ENCODE measurements at regions not wholly inside any gene's neighbourhood (a gene's known extent, or its start where the extent isn't known, plus 50 kb on each side); places are given as distances from the start of the nearest gene placed in this dataset.

GRCh38 chr6:153958860-153959259, 80.2 kb upstream of the OPRM1 start:
- H3K9me1 ChIP-seq (ENCODE audit: insufficient read depth, low read length): no peaks in the 10 kb centered on the region
- no peak overlapping the region for H2BK20ac ChIP-seq (ENCODE audit: low read depth, low read length)
- BruUV-seq (replicated peaks): no TSS peak
- POLR2A ChIA-PET (ENCODE audit: unreplicated experiment): no interaction called here
- no peak overlapping the region for H3K27ac ChIP-seq (ENCODE audit: insufficient read depth, low read length)
- H3K23ac ChIP-seq (ENCODE audit: low read depth, low read length): no peak overlapping the region
- no peak overlapping the region for H3K9ac ChIP-seq (ENCODE audit: low read depth, low read length)
- ATAC-seq (ENCODE audit: low read depth) (no peak), DNase-seq (no peak)
- no peaks in the 10 kb centered on the region for H4K20me1 ChIP-seq (ENCODE audit: insufficient read depth, low read length)
- H2AK5ac ChIP-seq (ENCODE audit: low read depth, low read length): no peak overlapping the region
- H3K9me3 ChIP-seq (ENCODE audit: control insufficient read depth, insufficient read depth, low read length): peaks cover 9% of the 10 kb centered on the region
- H4K5ac ChIP-seq (ENCODE audit: low read depth, low read length): no peak overlapping the region
- no peak overlapping the region for H3K56ac ChIP-seq (ENCODE audit: extremely low read depth, insufficient read depth, low read length)
- no peaks in the 10 kb centered on the region for H3K36me3 ChIP-seq (ENCODE audit: control insufficient read depth, insufficient read depth, low read length)
- intact Hi-C loops (cut with micrococcal nuclease) (no loop called here), dilution Hi-C loops (cut with HindIII; ENCODE audit: low sequenced_read_pairs, unreplicated experiment) (no loop called here), in situ Hi-C loops (cut with MboI; ENCODE audit: low sequenced_read_pairs) (no loop called here)
- TF ChIP-seq POLR2A (IDR thresholded peaks at IDR 0.05; ENCODE audit: low read depth, low read length) (no peak), NFE2L2 (IDR thresholded peaks at IDR 0.05; ENCODE audit: low read depth, low read length) (no peak), MXI1 (IDR thresholded peaks at IDR 0.05; ENCODE audit: borderline replicate concordance, low read depth, low read length) (no peak), BHLHE40 (IDR thresholded peaks at IDR 0.05; ENCODE audit: low read depth, low read length) (no peak), RFX5 (IDR thresholded peaks at IDR 0.05; ENCODE audit: low read depth, low read length) (no peak), CHD1 (IDR thresholded peaks at IDR 0.05; ENCODE audit: low read depth, low read length) (no peak), CTCF (conservative IDR thresholded peaks at IDR 0.05; ENCODE audit: low read depth, low read length) (no peak), RCOR1 (IDR thresholded peaks at IDR 0.05; ENCODE audit: insufficient replicate concordance, low read length) (no peak), ELK1 (IDR thresholded peaks at IDR 0.05; ENCODE audit: borderline replicate concordance, low read depth, low read length) (no peak), SMC3 (IDR thresholded peaks at IDR 0.05; ENCODE audit: low read depth, low read length) (no peak), MAZ (IDR thresholded peaks at IDR 0.05; ENCODE audit: borderline replicate concordance, low read depth, low read length) (no peak), CEBPB (IDR thresholded peaks at IDR 0.05; ENCODE audit: low read depth, low read length) (no peak), FOS (IDR thresholded peaks at IDR 0.05; ENCODE audit: low read depth, low read length) (no peak), MAFK (IDR thresholded peaks at IDR 0.05; ENCODE audit: low read depth, low read length) (no peak), RAD21 (IDR thresholded peaks at IDR 0.05; ENCODE audit: low read length) (no peak)
- TF ChIP-seq, protein P1, sequence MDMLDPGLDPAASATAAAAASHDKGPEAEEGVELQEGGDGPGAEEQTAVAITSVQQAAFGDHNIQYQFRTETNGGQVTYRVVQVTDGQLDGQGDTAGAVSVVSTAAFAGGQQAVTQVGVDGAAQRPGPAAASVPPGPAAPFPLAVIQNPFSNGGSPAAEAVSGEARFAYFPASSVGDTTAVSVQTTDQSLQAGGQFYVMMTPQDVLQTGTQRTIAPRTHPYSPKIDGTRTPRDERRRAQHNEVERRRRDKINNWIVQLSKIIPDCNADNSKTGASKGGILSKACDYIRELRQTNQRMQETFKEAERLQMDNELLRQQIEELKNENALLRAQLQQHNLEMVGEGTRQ (IDR thresholded peaks at IDR 0.05; ENCODE audit: low read depth, low read length): no peak
- no peak overlapping the region for H3K4me3 ChIP-seq (ENCODE audit: insufficient read depth, low read depth, low read length)
- no peak overlapping the region for H2AK9ac ChIP-seq (replicated peaks; ENCODE audit: low read depth, low read length, poor library complexity)
- H3K4me1 ChIP-seq (ENCODE audit: control insufficient read depth, insufficient read depth, low read length): no peaks in the 10 kb centered on the region
- H3K14ac ChIP-seq (replicated peaks; ENCODE audit: low read depth, low read length): no peak overlapping the region
- WGBS, 2 experiments (ENCODE audit: extremely low coverage in 2 of 2, insufficient read length in 1 of 2): no CpG with 5 or more reads among the region's 1 CpG
- H3K4me2 ChIP-seq (ENCODE audit: low read depth, low read length): no peak overlapping the region
- H2BK15ac ChIP-seq (ENCODE audit: low read depth, low read length): no peak overlapping the region
- H3K27me3 ChIP-seq (ENCODE audit: control insufficient read depth, insufficient read depth, low read length): no peaks in the 10 kb centered on the region
- H2AFZ ChIP-seq (replicated peaks; ENCODE audit: low read length, poor library complexity): no peak overlapping the region
- H4K91ac ChIP-seq (ENCODE audit: insufficient read depth, low read depth, low read length): no peak overlapping the region
- no peaks in the 10 kb centered on the region for H3K79me1 ChIP-seq (ENCODE audit: low read depth in 1 of 2, low read length in 2 of 2)
- H2BK120ac ChIP-seq (ENCODE audit: low read depth, low read length): no peak overlapping the region
- no peak overlapping the region for H3K18ac ChIP-seq (ENCODE audit: low read depth, low read length)
- H4K8ac ChIP-seq (ENCODE audit: low read depth in 2 of 2, low read length in 2 of 2): no peak overlapping the region
- no peak overlapping the region for H2BK5ac ChIP-seq (ENCODE audit: low read depth, low read length, poor library complexity, severe bottlenecking)
- CTCF ChIA-PET: no interaction called here
- no peak overlapping the region for H3K4ac ChIP-seq (ENCODE audit: low read depth, low read length)
